ENCODE measurements at regions not wholly inside any gene's neighbourhood (a gene's known extent, or its start where the extent isn't known, plus 50 kb on each side); places are given as distances from the start of the nearest gene placed in this dataset.

DNA sequence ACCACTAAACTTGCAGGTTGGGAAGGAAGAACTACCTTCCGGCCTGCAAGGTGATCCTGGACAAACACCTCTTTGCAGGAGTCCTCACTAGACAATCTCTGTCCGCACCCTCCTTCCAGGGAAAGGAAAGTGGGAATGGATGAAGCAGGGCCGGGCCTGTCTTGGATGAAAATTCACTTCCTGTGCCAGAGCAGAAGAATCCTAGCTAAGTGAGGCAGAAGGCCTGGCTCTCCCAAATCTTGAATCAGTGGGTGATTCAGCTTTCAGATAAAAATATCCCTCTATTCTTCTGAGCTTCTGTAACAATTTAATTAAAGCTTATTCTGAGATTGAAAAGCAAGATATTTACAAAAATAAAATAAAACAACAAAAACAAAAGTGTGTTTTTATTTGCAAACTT, 281.9 kb upstream of the TLE4 start:
- Histone ChIP-seq H3K4me3 (replicated peaks in 1 of 3; ENCODE audit: insufficient read depth in 1 of 3, low read depth in 1 of 3, low read length in 3 of 3) (no peak overlapping the region), H3K9me1 (replicated peaks; ENCODE audit: control insufficient read depth, extremely low read depth, insufficient read depth, low read length) (no peaks in the 10 kb centered on the region), H3K9me3 (replicated peaks; ENCODE audit: control insufficient read depth, insufficient read depth, low read length) (no peaks in the 10 kb centered on the region), H3K79me2 (ENCODE audit: control insufficient read depth, insufficient read depth, low read length) (no peaks in the 10 kb centered on the region), H3K4me1 (ENCODE audit: control insufficient read depth, extremely low read depth, insufficient read depth, low read length) (no peaks in the 10 kb centered on the region), H4K20me1 (replicated peaks; ENCODE audit: control insufficient read depth, extremely low read depth, insufficient read depth, low read length) (no peaks in the 10 kb centered on the region), H2AFZ (ENCODE audit: low read depth, low read length) (no peak overlapping the region), H3K27ac (ENCODE audit: insufficient read depth, low read depth, low read length) (no peak overlapping the region), H3K27me3 (ENCODE audit: control insufficient read depth in 2 of 2, insufficient read depth in 2 of 2, low read length in 2 of 2) (no peaks in the 10 kb centered on the region), H3K36me3 (ENCODE audit: control insufficient read depth in 2 of 2, extremely low read depth in 1 of 2, insufficient read depth in 2 of 2, low read length in 2 of 2) (no peaks in the 10 kb centered on the region), H3K9ac (replicated peaks; ENCODE audit: extremely low read depth, insufficient read depth, low read length) (no peak overlapping the region), H3K4me2 (ENCODE audit: insufficient read depth, low read length) (no peak overlapping the region)
- ChIA-PET CTCF (no interaction called here), POLR2A (no interaction called here)
- dilution Hi-C loops (cut with MboI; ENCODE audit: extremely low pct_ligation_motif_present, low sequenced_read_pairs), result no loop called here
- BruUV-seq (replicated peaks), result no TSS peak
- intact Hi-C loops (cut with micrococcal nuclease), result no loop called here
- DNase-seq (ENCODE audit: low read depth, low spot score) (no peak), FAIRE-seq (no peak)
- TF ChIP-seq EZH2 (IDR thresholded peaks at IDR 0.05; ENCODE audit: borderline replicate concordance, low read depth, low read length, severe bottlenecking) (no peak), FOS (IDR thresholded peaks at IDR 0.05; ENCODE audit: borderline replicate concordance, insufficient read depth, low read length) (no peak), GATA2 (IDR thresholded peaks at IDR 0.05; ENCODE audit: insufficient read depth, insufficient read length, low read depth, low read length) (no peak), POLR2A (IDR thresholded peaks at IDR 0.05; ENCODE audit: low read depth, low read length) (no peak), JUN (IDR thresholded peaks at IDR 0.05; ENCODE audit: borderline replicate concordance, insufficient read depth, insufficient read length, low read depth) (no peak), POLR2AphosphoS5 (IDR thresholded peaks at IDR 0.05; ENCODE audit: insufficient read depth, low read depth, low read length) (no peak), MYC (IDR thresholded peaks at IDR 0.05; ENCODE audit: low read depth, low read length) (no peak)
- TF ChIP-seq, protein P1, sequence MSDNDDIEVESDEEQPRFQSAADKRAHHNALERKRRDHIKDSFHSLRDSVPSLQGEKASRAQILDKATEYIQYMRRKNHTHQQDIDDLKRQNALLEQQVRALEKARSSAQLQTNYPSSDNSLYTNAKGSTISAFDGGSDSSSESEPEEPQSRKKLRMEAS (IDR thresholded peaks at IDR 0.05; ENCODE audit: insufficient read depth, insufficient read length), result no peak
- TF ChIP-seq, protein P2, sequence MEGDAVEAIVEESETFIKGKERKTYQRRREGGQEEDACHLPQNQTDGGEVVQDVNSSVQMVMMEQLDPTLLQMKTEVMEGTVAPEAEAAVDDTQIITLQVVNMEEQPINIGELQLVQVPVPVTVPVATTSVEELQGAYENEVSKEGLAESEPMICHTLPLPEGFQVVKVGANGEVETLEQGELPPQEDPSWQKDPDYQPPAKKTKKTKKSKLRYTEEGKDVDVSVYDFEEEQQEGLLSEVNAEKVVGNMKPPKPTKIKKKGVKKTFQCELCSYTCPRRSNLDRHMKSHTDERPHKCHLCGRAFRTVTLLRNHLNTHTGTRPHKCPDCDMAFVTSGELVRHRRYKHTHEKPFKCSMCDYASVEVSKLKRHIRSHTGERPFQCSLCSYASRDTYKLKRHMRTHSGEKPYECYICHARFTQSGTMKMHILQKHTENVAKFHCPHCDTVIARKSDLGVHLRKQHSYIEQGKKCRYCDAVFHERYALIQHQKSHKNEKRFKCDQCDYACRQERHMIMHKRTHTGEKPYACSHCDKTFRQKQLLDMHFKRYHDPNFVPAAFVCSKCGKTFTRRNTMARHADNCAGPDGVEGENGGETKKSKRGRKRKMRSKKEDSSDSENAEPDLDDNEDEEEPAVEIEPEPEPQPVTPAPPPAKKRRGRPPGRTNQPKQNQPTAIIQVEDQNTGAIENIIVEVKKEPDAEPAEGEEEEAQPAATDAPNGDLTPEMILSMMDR (IDR thresholded peaks at IDR 0.05; ENCODE audit: extremely low read depth in 1 of 2, insufficient read depth in 1 of 2, low read depth in 1 of 2, low read length in 2 of 2), result no peak
